Keratinocyte (primary cell): ENCODE measurements at regions not wholly inside any gene's neighbourhood (a gene's known extent, or its start where the extent isn't known, plus 50 kb on each side); places are given as distances from the start of the nearest gene placed in this dataset.

Experiments
- EZH2 ChIP-seq: IDR thresholded peaks from one replicate; pipeline ENCODE4 v1.6.1; 2012; ENCODE audit warnings: inconsistent platforms, mild to moderate bottlenecking, low read length, moderate library complexity
- TF ChIP-seq, protein P1 (sequence below), 3 experiments: IDR thresholded peaks in 1 of 3; conservative IDR thresholded peaks in 1 of 3; optimal IDR thresholded peaks in 1 of 3; 2 replicates in 2 of 3; 3 replicates in 1 of 3; pipeline versions ENCODE3 to v1.5.1; 2011; ENCODE audit warnings: low read length in 3 of 3, mild to moderate bottlenecking in 3 of 3, moderate library complexity in 2 of 3, control low read depth in 1 of 3, inconsistent platforms in 1 of 3; ENCODE audit not compliant: insufficient read depth in 2 of 3; ENCODE audit errors: extremely low read depth in 1 of 3

GRCh38 chr3:76501315-76501714, 538.6 kb upstream of the ROBO2 start:
- TF ChIP-seq, protein P1, sequence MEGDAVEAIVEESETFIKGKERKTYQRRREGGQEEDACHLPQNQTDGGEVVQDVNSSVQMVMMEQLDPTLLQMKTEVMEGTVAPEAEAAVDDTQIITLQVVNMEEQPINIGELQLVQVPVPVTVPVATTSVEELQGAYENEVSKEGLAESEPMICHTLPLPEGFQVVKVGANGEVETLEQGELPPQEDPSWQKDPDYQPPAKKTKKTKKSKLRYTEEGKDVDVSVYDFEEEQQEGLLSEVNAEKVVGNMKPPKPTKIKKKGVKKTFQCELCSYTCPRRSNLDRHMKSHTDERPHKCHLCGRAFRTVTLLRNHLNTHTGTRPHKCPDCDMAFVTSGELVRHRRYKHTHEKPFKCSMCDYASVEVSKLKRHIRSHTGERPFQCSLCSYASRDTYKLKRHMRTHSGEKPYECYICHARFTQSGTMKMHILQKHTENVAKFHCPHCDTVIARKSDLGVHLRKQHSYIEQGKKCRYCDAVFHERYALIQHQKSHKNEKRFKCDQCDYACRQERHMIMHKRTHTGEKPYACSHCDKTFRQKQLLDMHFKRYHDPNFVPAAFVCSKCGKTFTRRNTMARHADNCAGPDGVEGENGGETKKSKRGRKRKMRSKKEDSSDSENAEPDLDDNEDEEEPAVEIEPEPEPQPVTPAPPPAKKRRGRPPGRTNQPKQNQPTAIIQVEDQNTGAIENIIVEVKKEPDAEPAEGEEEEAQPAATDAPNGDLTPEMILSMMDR (optimal IDR thresholded peaks at IDR 0.05 in 1 of 3, IDR thresholded peaks at IDR 0.05 in 1 of 3, conservative IDR thresholded peaks at IDR 0.05 in 1 of 3; ENCODE audit: extremely low read depth in 1 of 3, insufficient read depth in 2 of 3, low read length in 3 of 3), result no peak
- TF ChIP-seq EZH2, result no peak
